ENCODE measurements at regions not wholly inside any gene's neighbourhood (a gene's known extent, or its start where the extent isn't known, plus 50 kb on each side); places are given as distances from the start of the nearest gene placed in this dataset.

GRCh38 chr10:33566001-33566400 is 231.5 kb upstream of the NRP1 start:
- TF ChIP-seq POLR2A (IDR thresholded peaks at IDR 0.05) = no peak
- no peak for TF ChIP-seq CTCF (IDR thresholded peaks at IDR 0.05)
- TF ChIP-seq POLR2AphosphoS5 (IDR thresholded peaks at IDR 0.05) = no peak
